ENCODE measurements at regions not wholly inside any gene's neighbourhood (a gene's known extent, or its start where the extent isn't known, plus 50 kb on each side); places are given as distances from the start of the nearest gene placed in this dataset.
"Not testable (repeated sequence)": the region's sequence is repeated elsewhere in the genome, so short reads cannot be mapped to it uniquely, and the experiment has no call there.

GRCh38 chr13:79905018-79905417, 424.1 kb downstream of the NDFIP2 start:
- H3K36me3 ChIP-seq (ENCODE audit: control insufficient read depth in 1 of 2, insufficient read depth in 2 of 2, low read length in 2 of 2): no peaks in the 10 kb centered on the region
- no peak overlapping the region for H3K27ac ChIP-seq (ENCODE audit: low read depth, low read length)
- H3K4me3 ChIP-seq (ENCODE audit: low read depth in 1 of 2, low read length in 2 of 2): no peak overlapping the region
- H3K27me3 ChIP-seq (ENCODE audit: control insufficient read depth in 1 of 2, insufficient read depth in 2 of 2, low read length in 2 of 2): no peaks in the 10 kb centered on the region
- no peaks in the 10 kb centered on the region for H3K4me1 ChIP-seq (ENCODE audit: control insufficient read depth in 1 of 2, insufficient read depth in 2 of 2, low read length in 2 of 2)
- H3K9ac ChIP-seq (ENCODE audit: low read depth in 1 of 2, low read length in 2 of 2): no peak overlapping the region
- H3K9me3 ChIP-seq (ENCODE audit: control insufficient read depth in 1 of 2, low read length in 2 of 2): no peaks in the 10 kb centered on the region

DNA sequence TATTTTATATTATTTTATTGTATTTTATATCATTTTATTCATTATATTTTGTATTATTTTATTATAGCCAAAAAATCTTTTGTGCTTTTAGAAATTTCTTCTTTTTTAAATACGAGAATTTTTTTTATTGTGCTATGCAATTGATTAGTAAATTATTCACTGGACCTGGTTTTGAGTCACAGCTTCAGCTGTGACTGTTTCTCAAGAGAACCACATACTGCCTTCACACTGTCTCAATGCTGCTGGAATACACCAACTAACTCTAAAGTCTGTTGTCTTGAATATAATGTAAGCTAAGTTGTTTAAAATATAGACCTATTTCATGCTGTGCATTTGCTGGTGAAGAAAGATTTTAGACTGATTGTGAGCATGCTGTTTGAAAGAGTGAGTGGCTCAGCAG, 423.6 kb downstream of the NDFIP2 start:
- Histone ChIP-seq H3K9me3 (ENCODE audit: control insufficient read depth in 1 of 2, low read length in 2 of 2) (no peaks in the 10 kb centered on the region), H3K36me3 (ENCODE audit: control insufficient read depth in 1 of 2, insufficient read depth in 2 of 2, low read length in 2 of 2) (no peaks in the 10 kb centered on the region), H3K27ac (ENCODE audit: low read depth, low read length) (no peak overlapping the region), H3K4me1 (ENCODE audit: control insufficient read depth in 1 of 2, insufficient read depth in 2 of 2, low read length in 2 of 2) (no peaks in the 10 kb centered on the region), H3K9ac (ENCODE audit: low read depth in 1 of 2, low read length in 2 of 2) (no peak overlapping the region), H3K27me3 (ENCODE audit: control insufficient read depth in 1 of 2, insufficient read depth in 2 of 2, low read length in 2 of 2) (no peaks in the 10 kb centered on the region), H3K4me3 (ENCODE audit: low read depth in 1 of 2, low read length in 2 of 2) (no peak overlapping the region)

GRCh38 chr13:79901336-79901735, 420.4 kb downstream of the NDFIP2 start:
- no peaks in the 10 kb centered on the region for H3K27me3 ChIP-seq (ENCODE audit: control insufficient read depth in 1 of 2, insufficient read depth in 2 of 2, low read length in 2 of 2)
- no peaks in the 10 kb centered on the region for H3K4me1 ChIP-seq (ENCODE audit: control insufficient read depth in 1 of 2, insufficient read depth in 2 of 2, low read length in 2 of 2)
- no peak overlapping the region for H3K9ac ChIP-seq (ENCODE audit: low read depth in 1 of 2, low read length in 2 of 2)
- H3K4me3 ChIP-seq (ENCODE audit: low read depth in 1 of 2, low read length in 2 of 2): no peak overlapping the region
- H3K9me3 ChIP-seq (ENCODE audit: control insufficient read depth in 1 of 2, low read length in 2 of 2): no peaks in the 10 kb centered on the region
- no peak overlapping the region for H3K27ac ChIP-seq (ENCODE audit: low read depth, low read length)
- H3K36me3 ChIP-seq (ENCODE audit: control insufficient read depth in 1 of 2, insufficient read depth in 2 of 2, low read length in 2 of 2): no peaks in the 10 kb centered on the region

DNA sequence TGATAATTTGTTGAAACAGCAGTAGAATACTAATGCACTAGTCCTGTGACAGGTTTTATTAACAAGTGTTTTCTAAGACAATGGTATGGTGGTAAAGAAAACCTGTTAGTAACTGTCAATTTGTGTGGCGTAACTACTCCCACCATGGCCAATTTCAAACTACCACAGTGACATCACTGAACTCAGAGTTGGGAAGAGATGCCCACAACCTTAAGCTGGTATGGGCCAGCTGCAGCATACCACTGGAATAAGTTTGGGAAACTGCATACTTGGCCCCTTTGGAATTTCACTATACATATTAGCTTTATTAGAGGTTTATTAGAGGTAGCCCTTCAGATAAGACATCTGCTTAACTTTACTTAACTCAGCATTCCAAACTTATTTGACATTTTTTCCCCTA, 419.4 kb downstream of the NDFIP2 start:
- Histone ChIP-seq H3K36me3 (ENCODE audit: control insufficient read depth in 1 of 2, insufficient read depth in 2 of 2, low read length in 2 of 2) (no peaks in the 10 kb centered on the region), H3K9me3 (ENCODE audit: control insufficient read depth in 1 of 2, low read length in 2 of 2) (no peaks in the 10 kb centered on the region), H3K27me3 (ENCODE audit: control insufficient read depth in 1 of 2, insufficient read depth in 2 of 2, low read length in 2 of 2) (no peaks in the 10 kb centered on the region), H3K4me1 (ENCODE audit: control insufficient read depth in 1 of 2, insufficient read depth in 2 of 2, low read length in 2 of 2) (no peaks in the 10 kb centered on the region), H3K4me3 (ENCODE audit: low read depth in 1 of 2, low read length in 2 of 2) (no peak overlapping the region), H3K27ac (ENCODE audit: low read depth, low read length) (no peak overlapping the region), H3K9ac (ENCODE audit: low read depth in 1 of 2, low read length in 2 of 2) (no peak overlapping the region)

DNA sequence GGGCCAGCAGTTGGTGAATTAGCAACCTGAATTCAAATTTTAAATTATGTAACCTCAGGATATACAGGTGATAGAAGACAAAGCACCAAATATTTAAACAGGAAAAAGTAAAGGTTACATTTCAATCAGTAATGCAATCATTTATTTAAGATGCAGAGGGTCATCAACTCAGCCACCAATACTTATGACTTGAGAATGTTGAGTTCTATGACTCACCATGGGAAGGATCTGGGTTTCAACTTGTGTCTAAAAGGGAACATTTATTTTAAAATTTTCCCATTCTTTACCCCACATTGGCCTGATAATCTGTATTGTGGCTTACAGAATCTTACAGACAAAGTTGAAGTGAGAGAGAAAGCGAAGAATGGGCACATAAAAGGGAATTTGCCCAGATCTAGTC, 418.0 kb downstream of the NDFIP2 start:
- no peaks in the 10 kb centered on the region for H3K27me3 ChIP-seq (ENCODE audit: control insufficient read depth in 1 of 2, insufficient read depth in 2 of 2, low read length in 2 of 2)
- H3K36me3 ChIP-seq (ENCODE audit: control insufficient read depth in 1 of 2, insufficient read depth in 2 of 2, low read length in 2 of 2): no peaks in the 10 kb centered on the region
- no peak overlapping the region for H3K27ac ChIP-seq (ENCODE audit: low read depth, low read length)
- H3K4me1 ChIP-seq (ENCODE audit: control insufficient read depth in 1 of 2, insufficient read depth in 2 of 2, low read length in 2 of 2): no peaks in the 10 kb centered on the region
- H3K9ac ChIP-seq (ENCODE audit: low read depth in 1 of 2, low read length in 2 of 2): no peak overlapping the region
- no peaks in the 10 kb centered on the region for H3K9me3 ChIP-seq (ENCODE audit: control insufficient read depth in 1 of 2, low read length in 2 of 2)
- no peak overlapping the region for H3K4me3 ChIP-seq (ENCODE audit: low read depth in 1 of 2, low read length in 2 of 2)

- Histone ChIP-seq H3K9ac (ENCODE audit: low read depth in 1 of 2, low read length in 2 of 2) (no peak overlapping the region), H3K27ac (ENCODE audit: low read depth, low read length) (no peak overlapping the region), H3K4me1 (ENCODE audit: control insufficient read depth in 1 of 2, insufficient read depth in 2 of 2, low read length in 2 of 2) (no peaks in the 10 kb centered on the region), H3K4me3 (ENCODE audit: low read depth in 1 of 2, low read length in 2 of 2) (no peak overlapping the region), H3K27me3 (ENCODE audit: control insufficient read depth in 1 of 2, insufficient read depth in 2 of 2, low read length in 2 of 2) (no peaks in the 10 kb centered on the region), H3K9me3 (ENCODE audit: control insufficient read depth in 1 of 2, low read length in 2 of 2) (no peaks in the 10 kb centered on the region), H3K36me3 (ENCODE audit: control insufficient read depth in 1 of 2, insufficient read depth in 2 of 2, low read length in 2 of 2) (no peaks in the 10 kb centered on the region)
Measured at GRCh38 chr13:79898202-79898826, 417.4 kb downstream of the NDFIP2 start.

GRCh38 chr13:79896851-79897250, 415.9 kb downstream of the NDFIP2 start:
- no peaks in the 10 kb centered on the region for H3K27me3 ChIP-seq (ENCODE audit: control insufficient read depth in 1 of 2, insufficient read depth in 2 of 2, low read length in 2 of 2)
- no peaks in the 10 kb centered on the region for H3K9me3 ChIP-seq (ENCODE audit: control insufficient read depth in 1 of 2, low read length in 2 of 2)
- no peaks in the 10 kb centered on the region for H3K4me1 ChIP-seq (ENCODE audit: control insufficient read depth in 1 of 2, insufficient read depth in 2 of 2, low read length in 2 of 2)
- no peaks in the 10 kb centered on the region for H3K36me3 ChIP-seq (ENCODE audit: control insufficient read depth in 1 of 2, insufficient read depth in 2 of 2, low read length in 2 of 2)
- no peak overlapping the region for H3K27ac ChIP-seq (ENCODE audit: low read depth, low read length)
- no peak overlapping the region for H3K9ac ChIP-seq (ENCODE audit: low read depth in 1 of 2, low read length in 2 of 2)
- H3K4me3 ChIP-seq (ENCODE audit: low read depth in 1 of 2, low read length in 2 of 2): no peak overlapping the region

DNA sequence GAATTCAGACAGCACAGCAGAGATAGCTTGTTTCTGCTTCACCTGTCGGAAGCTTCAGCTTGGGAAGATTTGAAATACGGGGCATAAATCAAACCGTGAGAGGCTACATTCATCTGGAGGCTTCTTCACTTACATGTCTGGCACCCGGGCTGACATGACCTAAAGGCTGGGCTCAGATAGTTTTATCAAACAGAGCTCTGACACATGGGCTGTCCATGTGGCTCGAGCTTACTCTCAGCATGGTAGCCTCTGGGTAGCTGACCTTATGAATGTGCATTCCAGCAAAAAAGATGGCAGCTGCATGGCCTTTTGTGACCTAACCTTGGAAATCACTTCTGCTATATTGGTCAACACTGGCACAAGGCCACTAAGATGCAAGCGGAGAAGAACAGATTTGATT, 414.5 kb downstream of the NDFIP2 start:
- no peaks in the 10 kb centered on the region for H3K27me3 ChIP-seq (ENCODE audit: control insufficient read depth in 1 of 2, insufficient read depth in 2 of 2, low read length in 2 of 2)
- no peaks in the 10 kb centered on the region for H3K9me3 ChIP-seq (ENCODE audit: control insufficient read depth in 1 of 2, low read length in 2 of 2)

GRCh38 chr13:79887278-79887677, 406.3 kb downstream of the NDFIP2 start:
- not testable (repeated sequence) for H3K36me3 ChIP-seq (ENCODE audit: control insufficient read depth in 1 of 2, insufficient read depth in 2 of 2, low read length in 2 of 2); H3K4me3 ChIP-seq (ENCODE audit: low read depth in 1 of 2, low read length in 2 of 2); H3K9me3 ChIP-seq (ENCODE audit: control insufficient read depth in 1 of 2, low read length in 2 of 2); H3K4me1 ChIP-seq (ENCODE audit: control insufficient read depth in 1 of 2, insufficient read depth in 2 of 2, low read length in 2 of 2); H3K27ac ChIP-seq (ENCODE audit: low read depth, low read length); H3K27me3 ChIP-seq (ENCODE audit: control insufficient read depth in 1 of 2, insufficient read depth in 2 of 2, low read length in 2 of 2); H3K9ac ChIP-seq (ENCODE audit: low read depth in 1 of 2, low read length in 2 of 2)

More for the DNA sequence above, 414.5 kb downstream of the NDFIP2 start:
- Histone ChIP-seq H3K27ac (ENCODE audit: low read depth, low read length) (no peak overlapping the region), H3K9ac (ENCODE audit: low read depth in 1 of 2, low read length in 2 of 2) (no peak overlapping the region), H3K4me3 (ENCODE audit: low read depth in 1 of 2, low read length in 2 of 2) (no peak overlapping the region), H3K4me1 (ENCODE audit: control insufficient read depth in 1 of 2, insufficient read depth in 2 of 2, low read length in 2 of 2) (no peaks in the 10 kb centered on the region), H3K36me3 (ENCODE audit: control insufficient read depth in 1 of 2, insufficient read depth in 2 of 2, low read length in 2 of 2) (no peaks in the 10 kb centered on the region)

DNA sequence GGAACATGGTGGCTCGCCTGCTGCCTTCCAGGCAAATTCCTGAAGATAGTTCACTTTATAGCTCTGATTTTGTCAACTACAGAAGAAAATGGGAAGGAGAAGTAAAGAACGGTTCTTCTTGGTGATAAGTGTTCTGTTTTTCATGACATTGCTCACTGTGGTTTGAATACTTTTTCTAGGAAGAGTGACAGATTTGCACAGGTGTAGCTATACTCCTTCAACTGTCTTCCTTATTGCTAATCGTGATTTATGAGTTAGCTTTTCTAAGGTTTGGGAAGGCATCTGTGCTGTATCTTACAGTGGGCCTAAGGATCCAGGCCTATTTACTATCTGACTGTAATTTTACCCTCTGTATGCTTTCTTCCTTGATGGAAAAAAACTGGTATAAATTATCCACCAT, 405.6 kb downstream of the NDFIP2 start:
- Histone ChIP-seq H3K9ac (ENCODE audit: low read depth in 1 of 2, low read length in 2 of 2) (no peak overlapping the region), H3K27me3 (ENCODE audit: control insufficient read depth in 1 of 2, insufficient read depth in 2 of 2, low read length in 2 of 2) (no peaks in the 10 kb centered on the region), H3K4me1 (ENCODE audit: control insufficient read depth in 1 of 2, insufficient read depth in 2 of 2, low read length in 2 of 2) (no peaks in the 10 kb centered on the region), H3K4me3 (ENCODE audit: low read depth in 1 of 2, low read length in 2 of 2) (no peak overlapping the region), H3K9me3 (ENCODE audit: control insufficient read depth in 1 of 2, low read length in 2 of 2) (no peaks in the 10 kb centered on the region), H3K36me3 (ENCODE audit: control insufficient read depth in 1 of 2, insufficient read depth in 2 of 2, low read length in 2 of 2) (no peaks in the 10 kb centered on the region), H3K27ac (ENCODE audit: low read depth, low read length) (no peak overlapping the region)

DNA sequence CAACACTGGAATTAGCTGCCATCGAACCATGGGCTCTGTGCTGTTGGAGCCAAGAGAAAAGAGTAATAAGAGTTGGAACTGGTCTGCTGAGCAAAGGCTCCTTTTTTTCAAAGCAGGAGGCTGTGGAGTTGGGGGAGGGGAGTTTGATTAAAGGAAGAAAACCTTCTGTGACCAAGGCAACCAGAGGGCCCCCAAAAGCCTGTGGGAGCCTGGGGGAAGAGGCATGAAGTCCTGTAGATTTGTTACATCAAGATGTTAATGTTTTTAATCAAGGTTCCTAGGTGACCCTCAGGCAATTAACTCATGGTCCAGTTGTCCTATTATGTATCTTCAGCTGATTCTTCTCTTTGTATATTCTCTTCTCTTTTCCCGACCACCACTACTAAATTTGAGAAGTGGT, 403.9 kb downstream of the NDFIP2 start:
- Histone ChIP-seq H3K4me1 (ENCODE audit: control insufficient read depth in 1 of 2, insufficient read depth in 2 of 2, low read length in 2 of 2) (no peaks in the 10 kb centered on the region), H3K4me3 (ENCODE audit: low read depth in 1 of 2, low read length in 2 of 2) (no peak overlapping the region), H3K27ac (ENCODE audit: low read depth, low read length) (no peak overlapping the region), H3K9me3 (ENCODE audit: control insufficient read depth in 1 of 2, low read length in 2 of 2) (no peaks in the 10 kb centered on the region), H3K9ac (ENCODE audit: low read depth in 1 of 2, low read length in 2 of 2) (no peak overlapping the region), H3K27me3 (ENCODE audit: control insufficient read depth in 1 of 2, insufficient read depth in 2 of 2, low read length in 2 of 2) (no peaks in the 10 kb centered on the region), H3K36me3 (ENCODE audit: control insufficient read depth in 1 of 2, insufficient read depth in 2 of 2, low read length in 2 of 2) (no peaks in the 10 kb centered on the region)
